ENCODE measurements at regions not wholly inside any gene's neighbourhood (a gene's known extent, or its start where the extent isn't known, plus 50 kb on each side); places are given as distances from the start of the nearest gene placed in this dataset.
A peak's percentile ranks its signal among the peaks of the same experiment; 100 is the strongest.

- no peak for TF ChIP-seq POLR2A (IDR thresholded peaks at IDR 0.05)
- TF ChIP-seq CTCF (IDR thresholded peaks at IDR 0.05): no peak
- peak in 2 of 5 donors; percentile 14 to 55 for DNase-seq
- Histone ChIP-seq H3K27ac (no peak overlapping the region), H3K9me3 (peaks cover 0 to 11% (median 0%) of the 10 kb centered on the region in 12 donors), H3K4me3 (no peak overlapping the region), H3K4me1 (peaks cover 0 to 11% (median 2%) of the 10 kb centered on the region in 12 donors), H3K27me3 (peaks cover 0 to 21% (median 0%) of the 10 kb centered on the region in 9 donors), H3K36me3 (no peaks in the 10 kb centered on the region)
- intact Hi-C loops (cut with DNase I): no loop called here
- WGBS, 4 donors: 64 to 70% (median 67%) methylated on average over 12 to 14 of the region's 14 CpGs
- no peak for ATAC-seq
These were observed 83.7 kb upstream of the ZNF469 start for GRCh38 chr16:88298833-88299745.

GRCh38 chr16:88299751-88300462, 82.9 kb upstream of the ZNF469 start:
- WGBS, 4 donors: 80 to 91% (median 85%) methylated on average over 15 to 19 of the region's 19 CpGs
- no peak for ATAC-seq
- peak in 2 of 5 donors; percentile 20 to 43 for DNase-seq
- no peaks in the 10 kb centered on the region for H3K36me3 ChIP-seq
- H3K27me3 ChIP-seq: peaks cover 0 to 14% (median 0%) of the 10 kb centered on the region in 9 donors
- intact Hi-C loops (cut with DNase I): no loop called here
- peaks cover 0 to 11% (median 0%) of the 10 kb centered on the region in 12 donors for H3K9me3 ChIP-seq
- no peak for TF ChIP-seq CTCF (IDR thresholded peaks at IDR 0.05)
- no peak for TF ChIP-seq POLR2A (IDR thresholded peaks at IDR 0.05)
- H3K27ac ChIP-seq: no peak overlapping the region
- H3K4me3 ChIP-seq: no peak overlapping the region
- peaks cover 0 to 19% (median 5%) of the 10 kb centered on the region in 12 donors for H3K4me1 ChIP-seq

DNA sequence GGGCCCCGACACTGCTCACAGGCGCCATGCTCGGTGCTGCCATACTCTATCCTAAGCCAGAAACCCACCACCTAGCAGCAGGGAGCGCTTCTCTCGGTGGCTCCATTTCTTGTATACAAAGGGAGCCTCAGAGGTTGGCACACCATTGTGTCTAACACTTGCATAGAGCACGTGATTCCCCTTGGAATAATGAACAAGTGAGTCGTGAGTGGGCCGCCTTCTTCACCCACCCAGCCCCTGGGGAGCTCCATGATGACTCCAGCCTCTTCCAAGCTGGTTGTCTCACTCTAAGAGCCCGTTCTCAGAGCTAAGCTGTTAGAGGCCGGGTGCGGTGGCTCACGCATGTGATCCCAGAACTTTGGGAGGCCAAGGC, 82.3 kb upstream of the ZNF469 start:
- no peak for TF ChIP-seq POLR2A (IDR thresholded peaks at IDR 0.05)
- TF ChIP-seq CTCF (IDR thresholded peaks at IDR 0.05): no peak
- 87 to 88% (median 88%) methylated on average over 11 to 12 of the region's 12 CpGs for WGBS, 4 donors
- Histone ChIP-seq H3K9me3 (peaks cover 0 to 11% (median 0%) of the 10 kb centered on the region in 12 donors), H3K27ac (no peak overlapping the region), H3K4me1 (peaks cover 0 to 19% (median 5%) of the 10 kb centered on the region in 12 donors), H3K4me3 (no peak overlapping the region), H3K27me3 (peaks cover 0 to 14% (median 0%) of the 10 kb centered on the region in 9 donors), H3K36me3 (no peaks in the 10 kb centered on the region)
- intact Hi-C loops (cut with DNase I): no loop called here
- ATAC-seq: no peak
- peak in 2 of 5 donors; percentile 11 to 48 for DNase-seq

DNA sequence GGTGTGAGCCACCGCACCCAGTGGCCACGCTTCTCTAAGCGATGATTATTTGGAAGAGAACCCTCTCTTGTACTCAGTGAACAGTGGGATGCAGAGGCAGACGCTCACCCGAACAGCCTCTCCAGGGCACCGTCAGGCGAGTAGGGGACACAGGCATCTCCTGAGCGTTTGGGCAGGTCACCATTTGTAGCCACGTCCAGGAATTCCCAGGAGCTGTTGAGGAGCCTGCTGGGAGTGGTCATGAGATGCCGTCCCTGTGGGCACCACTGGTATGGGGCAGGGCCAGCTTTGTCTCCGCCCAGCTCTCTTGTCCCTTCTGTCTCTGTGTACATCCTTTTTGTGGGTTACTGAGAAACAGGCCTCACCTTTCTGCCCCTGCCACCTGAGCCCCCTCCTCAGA, 81.3 kb upstream of the ZNF469 start:
- H3K4me1 ChIP-seq: peaks cover 0 to 19% (median 5%) of the 10 kb centered on the region in 12 donors
- H3K4me3 ChIP-seq: no peak overlapping the region
- no peak for ATAC-seq
- H3K27ac ChIP-seq: no peak overlapping the region
- peaks cover 0 to 14% (median 0%) of the 10 kb centered on the region in 9 donors for H3K27me3 ChIP-seq
- TF ChIP-seq CTCF (IDR thresholded peaks at IDR 0.05) (no peak), POLR2A (IDR thresholded peaks at IDR 0.05) (no peak)
- 70 to 91% (median 86%) methylated on average over 9 to 11 of the region's 11 CpGs for WGBS, 4 donors
- intact Hi-C loops (cut with DNase I): no loop called here
- DNase-seq: peak in 2 of 5 donors; percentile 6 to 24
- peaks cover 0 to 11% (median 0%) of the 10 kb centered on the region in 12 donors for H3K9me3 ChIP-seq
- H3K36me3 ChIP-seq: no peaks in the 10 kb centered on the region
